DMS114 treated with DMSO at 0.1 percent for 48 hours (cell line): ENCODE measurements at regions not wholly inside any gene's neighbourhood (a gene's known extent, or its start where the extent isn't known, plus 50 kb on each side); places are given as distances from the start of the nearest gene placed in this dataset.

Experiments
- DNase-seq: peaks from one replicate; lab custom pipeline; 2025; ENCODE audit not compliant: unreplicated experiment; lab: John Stamatoyannopoulos, UW

- no peak for DNase-seq
Observed at GRCh38 chr13:22114630-22115311, 443.9 kb downstream of the FGF9 start.

GRCh38 chr13:22118158-22118557, 447.3 kb downstream of the FGF9 start:
- DNase-seq, result no peak

- no peak for DNase-seq
Observed at GRCh38 chr13:22120646-22121045, 449.8 kb downstream of the FGF9 start.

GRCh38 chr13:22121146-22121739, 450.4 kb downstream of the FGF9 start:
- DNase-seq, result no peak

- DNase-seq, result no peak
Observed at GRCh38 chr13:22126433-22127021, 455.7 kb downstream of the FGF9 start.

GRCh38 chr13:22127277-22128164, 456.6 kb downstream of the FGF9 start:
- no peak for DNase-seq

- no peak for DNase-seq
Observed at GRCh38 chr13:22128441-22129408, 457.9 kb downstream of the FGF9 start.

GRCh38 chr13:22130254-22130653, 459.4 kb downstream of the FGF9 start:
- no peak for DNase-seq

GRCh38 chr13:22134261-22134660, 463.4 kb downstream of the FGF9 start:
- no peak for DNase-seq

- DNase-seq, result no peak
Observed at GRCh38 chr13:22135446-22135845, 464.6 kb downstream of the FGF9 start.

GRCh38 chr13:22137361-22138050, 466.6 kb downstream of the FGF9 start:
- no peak for DNase-seq

- no peak for DNase-seq
Observed at GRCh38 chr13:22138947-22139346, 468.1 kb downstream of the FGF9 start.

GRCh38 chr13:22141716-22142115, 470.8 kb downstream of the FGF9 start:
- no peak for DNase-seq

GRCh38 chr13:22143671-22144070, 472.8 kb downstream of the FGF9 start:
- DNase-seq, result no peak

GRCh38 chr13:22144806-22145205, 473.9 kb downstream of the FGF9 start:
- no peak for DNase-seq

GRCh38 chr13:22148187-22148586, 477.3 kb downstream of the FGF9 start:
- no peak for DNase-seq

GRCh38 chr13:22152751-22153150, 481.9 kb downstream of the FGF9 start:
- DNase-seq, result no peak

- no peak for DNase-seq
Observed at GRCh38 chr13:22154041-22154440, 483.2 kb downstream of the FGF9 start.

- no peak for DNase-seq
Observed at GRCh38 chr13:22161871-22162270, 491.0 kb downstream of the FGF9 start.

- no peak for DNase-seq
Observed at GRCh38 chr13:22162889-22163288, 492.0 kb downstream of the FGF9 start.
